SK-N-SH (cell line): ENCODE measurements at regions not wholly inside any gene's neighbourhood (a gene's known extent, or its start where the extent isn't known, plus 50 kb on each side); places are given as distances from the start of the nearest gene placed in this dataset.

Experiments used
- CTCF ChIP-seq: fragments of 200-600 bp; sonication (generic); IDR thresholded peaks from 2 replicates; pipeline ENCODE4 v1.6.1; 2017; ENCODE audit warnings: antibody characterized with exemption, mild to moderate bottlenecking, moderate library complexity
- EZH2phosphoT487 ChIP-seq: fragments of 200-600 bp; sonication (generic); IDR thresholded peaks from 2 replicates; pipeline ENCODE4 v1.6.1; 2017; ENCODE audit warnings: low read depth, mixed run types, mild to moderate bottlenecking, antibody characterized with exemption, moderate library complexity, borderline replicate concordance

- TF ChIP-seq EZH2phosphoT487, result no peak
- TF ChIP-seq CTCF, result no peak
Measured at GRCh38 chr16:26360867-26361266, 669.1 kb downstream of the HS3ST4 start.
